ENCODE measurements at regions not wholly inside any gene's neighbourhood (a gene's known extent, or its start where the extent isn't known, plus 50 kb on each side); places are given as distances from the start of the nearest gene placed in this dataset.
"Not testable (repeated sequence)": the region's sequence is repeated elsewhere in the genome, so short reads cannot be mapped to it uniquely, and the experiment has no call there.

GRCh38 chr10:23613900-23614299 lies 175.0 kb downstream of the OTUD1 start:
- intact Hi-C loops (cut with DNase I) = no loop called here

GRCh38 chr10:23614483-23614882 lies 175.6 kb downstream of the OTUD1 start:
- ATAC-seq = no peak
- intact Hi-C loops (cut with DNase I) = no loop called here
- no peak for DNase-seq

More at GRCh38 chr10:23613900-23614299, 175.0 kb downstream of the OTUD1 start:
- DNase-seq (no peak), ATAC-seq (no peak)

- intact Hi-C loops (cut with DNase I) = no loop called here
- DNase-seq (no peak), ATAC-seq (no peak)
Observed at GRCh38 chr10:23630376-23630775, 191.5 kb downstream of the OTUD1 start.

GRCh38 chr10:23630885-23631284 lies 192.0 kb downstream of the OTUD1 start:
- no peak for ATAC-seq
- intact Hi-C loops (cut with DNase I) = no loop called here
- no peak for DNase-seq

GRCh38 chr10:23643111-23643780 lies 204.4 kb downstream of the OTUD1 start:
- ATAC-seq = peak; percentile 70 to 78
- no peak for DNase-seq
- intact Hi-C loops (cut with DNase I) = no loop called here

- intact Hi-C loops (cut with DNase I) = no loop called here
- ATAC-seq (no peak), DNase-seq (no peak)
Observed at GRCh38 chr10:23648618-23649017, 209.7 kb downstream of the OTUD1 start.

- ATAC-seq (no peak), DNase-seq (no peak)
- intact Hi-C loops (cut with DNase I) = no loop called here
Observed at GRCh38 chr10:23656735-23657134, 217.9 kb downstream of the OTUD1 start.

- ATAC-seq (no peak), DNase-seq (no peak)
- intact Hi-C loops (cut with DNase I) = no loop called here
Observed at GRCh38 chr10:23657677-23658076, 218.8 kb downstream of the OTUD1 start.

GRCh38 chr10:23671866-23672265 lies 233.0 kb downstream of the OTUD1 start:
- DNase-seq; ATAC-seq; intact Hi-C loops (cut with DNase I): not testable (repeated sequence)

- intact Hi-C loops (cut with DNase I) = no loop called here
- DNase-seq (no peak), ATAC-seq (no peak)
Observed at GRCh38 chr10:23675585-23675984, 236.7 kb downstream of the OTUD1 start.

- intact Hi-C loops (cut with DNase I) = no loop called here
- DNase-seq (no peak), ATAC-seq (no peak)
Observed at GRCh38 chr10:23676296-23676695, 237.4 kb downstream of the OTUD1 start.

GRCh38 chr10:23686722-23687121 lies 247.8 kb downstream of the OTUD1 start:
- intact Hi-C loops (cut with DNase I) = no loop called here
- ATAC-seq = no peak
- DNase-seq = no peak

- intact Hi-C loops (cut with DNase I) = no loop called here
- DNase-seq (no peak), ATAC-seq (no peak)
Observed at GRCh38 chr10:23692736-23693135, 253.9 kb downstream of the OTUD1 start.

- ATAC-seq (no peak), DNase-seq (no peak)
- intact Hi-C loops (cut with DNase I) = no loop called here
Observed at GRCh38 chr10:23693501-23693901, 254.6 kb downstream of the OTUD1 start.

- intact Hi-C loops (cut with DNase I) = no loop called here
- no peak for ATAC-seq
- no peak for DNase-seq
Observed at GRCh38 chr10:23693925-23694324, 255.1 kb downstream of the OTUD1 start.

GRCh38 chr10:23694446-23694920 lies 255.6 kb downstream of the OTUD1 start:
- ATAC-seq (peak in 1 of 2 donors; percentile 23), DNase-seq (no peak)
- intact Hi-C loops (cut with DNase I) = no loop called here

GRCh38 chr10:23694921-23695824 lies 256.3 kb downstream of the OTUD1 start:
- DNase-seq (no peak), ATAC-seq (no peak)
- intact Hi-C loops (cut with DNase I) = no loop called here

GRCh38 chr10:23695825-23696420 lies 257.0 kb downstream of the OTUD1 start:
- intact Hi-C loops (cut with DNase I) = no loop called here
- DNase-seq (no peak), ATAC-seq (no peak)

- no peak for ATAC-seq
- DNase-seq = no peak
- intact Hi-C loops (cut with DNase I) = no loop called here
Observed at GRCh38 chr10:23696476-23696875, 257.6 kb downstream of the OTUD1 start.

GRCh38 chr10:23702977-23703414 lies 264.1 kb downstream of the OTUD1 start:
- peak; percentile 40 for DNase-seq
- intact Hi-C loops (cut with DNase I) = loop anchor here in 1 of 2 donors (2.0 to 5.0 kb wide), 2 partner anchors 391 to 544 kb away; no protein-coding TSS in a partner anchor
- peak; percentile 59 to 80 for ATAC-seq
